DOHH2 (cell line): ENCODE measurements at regions not wholly inside any gene's neighbourhood (a gene's known extent, or its start where the extent isn't known, plus 50 kb on each side); places are given as distances from the start of the nearest gene placed in this dataset.

Experiments
- H3F3A ChIP-seq: fragments of 200-600 bp; sonication (generic), shearing (Covaris generic); 2 replicates; pipeline ENCODE4 v1.6.0; 2016; ENCODE audit warnings: antibody characterized with exemption, mild to moderate bottlenecking; ENCODE audit not compliant: control insufficient read depth, insufficient read depth
- H3K27ac ChIP-seq: fragments of 200-600 bp; sonication (generic); 2 replicates; pipeline ENCODE4 v1.5.1; 2014; ENCODE audit warnings: low read depth, mild to moderate bottlenecking, low read length, moderate library complexity
- H3K27me3 ChIP-seq: fragments of 200-600 bp; sonication (generic); 2 replicates; pipeline ENCODE4 v1.6.1; 2014; ENCODE audit warnings: mild to moderate bottlenecking, low read length, mixed read lengths; ENCODE audit not compliant: control insufficient read depth
- H3K36me3 ChIP-seq: fragments of 200-600 bp; sonication (generic); 2 replicates; pipeline ENCODE4 v1.6.1; 2014; ENCODE audit warnings: mild to moderate bottlenecking, low read length, moderate library complexity, mixed read lengths; ENCODE audit not compliant: control insufficient read depth
- H3K4me1 ChIP-seq: fragments of 200-600 bp; sonication (generic); 2 replicates; pipeline ENCODE4 v1.6.1; 2014; ENCODE audit warnings: mild to moderate bottlenecking, low read length, mixed read lengths; ENCODE audit not compliant: control insufficient read depth
- H3K4me2 ChIP-seq: fragments of 200-600 bp; sonication (generic); 2 replicates; pipeline ENCODE4 v1.6.0; 2014; ENCODE audit warnings: mild to moderate bottlenecking, low read length, moderate library complexity
- H3K4me3 ChIP-seq: fragments of 200-600 bp; sonication (generic); 2 replicates; pipeline ENCODE4 v1.5.1; 2014; ENCODE audit warnings: mild to moderate bottlenecking, low read length, mixed read lengths
- H3K79me2 ChIP-seq: fragments of 200-600 bp; sonication (generic); 2 replicates; pipeline ENCODE4 v1.6.1; 2014; ENCODE audit warnings: mild to moderate bottlenecking, low read length, mixed read lengths; ENCODE audit not compliant: control insufficient read depth
- H3K9me2 ChIP-seq: fragments of 200-600 bp; sonication (generic); replicated peaks from 2 replicates; pipeline ENCODE4 v1.6.1; 2014; ENCODE audit warnings: mild to moderate bottlenecking, low read length, mixed read lengths; ENCODE audit not compliant: control insufficient read depth
- H3K9me3 ChIP-seq: fragments of 200-600 bp; sonication (generic); 2 replicates; pipeline ENCODE4 v1.6.1; 2014; ENCODE audit warnings: antibody characterized with exemption, low read length, mixed read lengths; ENCODE audit not compliant: control insufficient read depth, insufficient read depth
- H4K20me1 ChIP-seq: fragments of 200-600 bp; sonication (generic); 2 replicates; pipeline ENCODE4 v1.6.0; 2014; ENCODE audit warnings: low read depth, mild to moderate bottlenecking, antibody characterized with exemption, low read length, moderate library complexity; ENCODE audit not compliant: control insufficient read depth, insufficient read depth
- EZH2phosphoT487 ChIP-seq: fragments of 200-600 bp; sonication (generic); IDR thresholded peaks from 2 replicates; pipeline ENCODE4 v1.6.1; 2017; ENCODE audit warnings: borderline replicate concordance, mild to moderate bottlenecking, antibody characterized with exemption, low read length, moderate library complexity, mixed read lengths
- TF ChIP-seq, protein P1 (sequence below): fragments of 200-600 bp; sonication (generic); IDR thresholded peaks from one replicate; pipeline ENCODE4 v1.5.1; 2014; ENCODE audit warnings: antibody characterized with exemption, mild to moderate bottlenecking, low read depth, low read length; ENCODE audit not compliant: poor library complexity, severe bottlenecking

GRCh38 chr4:179112441-179113170 is 1670.4 kb upstream of the AGA start:
- Histone ChIP-seq H3K9me3 (no peaks in the 10 kb centered on the region), H3K27me3 (no peaks in the 10 kb centered on the region), H3K4me3 (no peak overlapping the region), H3K4me2 (no peak overlapping the region), H3K36me3 (no peaks in the 10 kb centered on the region), H3K79me2 (no peaks in the 10 kb centered on the region), H4K20me1 (no peaks in the 10 kb centered on the region), H3F3A (no peaks in the 10 kb centered on the region), H3K4me1 (no peaks in the 10 kb centered on the region), H3K9me2 (no peaks in the 10 kb centered on the region), H3K27ac (no peak overlapping the region)
- no peak for TF ChIP-seq EZH2phosphoT487
- TF ChIP-seq, protein P1, sequence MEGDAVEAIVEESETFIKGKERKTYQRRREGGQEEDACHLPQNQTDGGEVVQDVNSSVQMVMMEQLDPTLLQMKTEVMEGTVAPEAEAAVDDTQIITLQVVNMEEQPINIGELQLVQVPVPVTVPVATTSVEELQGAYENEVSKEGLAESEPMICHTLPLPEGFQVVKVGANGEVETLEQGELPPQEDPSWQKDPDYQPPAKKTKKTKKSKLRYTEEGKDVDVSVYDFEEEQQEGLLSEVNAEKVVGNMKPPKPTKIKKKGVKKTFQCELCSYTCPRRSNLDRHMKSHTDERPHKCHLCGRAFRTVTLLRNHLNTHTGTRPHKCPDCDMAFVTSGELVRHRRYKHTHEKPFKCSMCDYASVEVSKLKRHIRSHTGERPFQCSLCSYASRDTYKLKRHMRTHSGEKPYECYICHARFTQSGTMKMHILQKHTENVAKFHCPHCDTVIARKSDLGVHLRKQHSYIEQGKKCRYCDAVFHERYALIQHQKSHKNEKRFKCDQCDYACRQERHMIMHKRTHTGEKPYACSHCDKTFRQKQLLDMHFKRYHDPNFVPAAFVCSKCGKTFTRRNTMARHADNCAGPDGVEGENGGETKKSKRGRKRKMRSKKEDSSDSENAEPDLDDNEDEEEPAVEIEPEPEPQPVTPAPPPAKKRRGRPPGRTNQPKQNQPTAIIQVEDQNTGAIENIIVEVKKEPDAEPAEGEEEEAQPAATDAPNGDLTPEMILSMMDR = no peak

- no peaks in the 10 kb centered on the region for H3K4me1 ChIP-seq
- no peaks in the 10 kb centered on the region for H3K27me3 ChIP-seq
- H3K4me2 ChIP-seq = no peak overlapping the region
- H3K9me3 ChIP-seq = no peaks in the 10 kb centered on the region
- no peak overlapping the region for H3K27ac ChIP-seq
- no peak overlapping the region for H3K4me3 ChIP-seq
- no peak for TF ChIP-seq EZH2phosphoT487
- TF ChIP-seq, protein P1 = no peak
- no peaks in the 10 kb centered on the region for H4K20me1 ChIP-seq
- H3K9me2 ChIP-seq = no peaks in the 10 kb centered on the region
- no peaks in the 10 kb centered on the region for H3F3A ChIP-seq
- no peaks in the 10 kb centered on the region for H3K36me3 ChIP-seq
- H3K79me2 ChIP-seq = no peaks in the 10 kb centered on the region
Measured at GRCh38 chr4:179114615-179115014, 1672.4 kb upstream of the AGA start.

DNA sequence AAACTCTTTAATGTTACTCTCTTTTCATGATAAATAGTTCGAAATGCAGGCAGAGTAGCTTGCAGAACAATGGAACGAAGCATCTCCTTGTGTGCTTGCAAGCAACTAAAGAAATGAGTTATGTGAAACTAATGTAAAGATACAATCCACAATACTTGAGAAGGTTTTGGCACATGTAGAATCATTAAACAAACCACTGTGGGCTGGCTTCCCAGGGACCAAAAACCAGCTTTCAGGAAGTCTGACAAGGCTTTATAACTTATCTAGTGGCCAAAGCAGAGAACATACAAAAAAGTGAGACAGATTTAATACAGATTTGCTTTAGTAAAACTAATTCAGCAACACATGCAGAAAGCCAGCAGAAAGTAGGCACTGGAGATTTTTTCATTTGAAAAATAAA is 1673.8 kb upstream of the AGA start:
- Histone ChIP-seq H3K79me2 (no peaks in the 10 kb centered on the region), H3K36me3 (no peaks in the 10 kb centered on the region), H3F3A (no peaks in the 10 kb centered on the region), H3K4me2 (no peak overlapping the region), H3K9me3 (no peaks in the 10 kb centered on the region), H3K27ac (no peak overlapping the region), H3K9me2 (no peaks in the 10 kb centered on the region), H4K20me1 (no peaks in the 10 kb centered on the region), H3K27me3 (no peaks in the 10 kb centered on the region), H3K4me3 (no peak overlapping the region), H3K4me1 (no peaks in the 10 kb centered on the region)
- TF ChIP-seq, protein P1 = no peak
- no peak for TF ChIP-seq EZH2phosphoT487
